HCT116 (cell line): ENCODE measurements at regions not wholly inside any gene's neighbourhood (a gene's known extent, or its start where the extent isn't known, plus 50 kb on each side); places are given as distances from the start of the nearest gene placed in this dataset.

ENCODE experiments used
- ATAC-seq: fragments of 200-7000 bp; cut with Tn5 transposase; 2 replicates; pipeline ENCODE4 v1.9.1; 2020; ENCODE audit warnings: mild to moderate bottlenecking, moderate library complexity
- BruUV-seq: library from RNA; stranded (reverse); fragments of 400-500 nt; replicated peaks from 2 replicates; lab custom pipeline; 2021; lab: Mats Ljungman, UMichigan
- CTCF ChIA-PET: fragments of 300-600 bp; sonication (Branson Sonifier 250); formaldehyde crosslinking; loops from one replicate; lab custom pipeline; 2021; ENCODE audit warnings: antibody characterized with exemption; lab: Charles Lee
- POLR2A ChIA-PET: fragments of 300-600, 350-600 bp; sonication (Branson Sonifier 250); formaldehyde crosslinking; loops from one replicate; lab custom pipeline; 2021; ENCODE audit warnings: antibody characterized with exemption; lab: Charles Lee
- RAD21 ChIA-PET, 2 experiments: fragments of 300-600 bp; sonication (Branson Sonifier 250); formaldehyde crosslinking; loops; one replicate each; lab custom pipeline; 2023; ENCODE audit warnings: low total read pairs in 2 of 2; ENCODE audit not compliant: uncharacterized antibody in 2 of 2, unreplicated experiment in 2 of 2, low non-redundant PET in 1 of 2; lab: Charles Lee
- DNase-seq: peaks from one replicate; pipeline ENCODE4 v3.0.0-alpha.2; 2010; ENCODE audit warnings: low read depth, low spot score
- H2AFZ ChIP-seq: fragments of 200-600 bp; shearing (Covaris generic), sonication (generic); 2 replicates; pipeline ENCODE4 v1.6.1; 2017; ENCODE audit warnings: low read depth, mixed run types, mixed read lengths, antibody characterized with exemption, low read length; ENCODE audit not compliant: poor library complexity, severe bottlenecking
- H3K27ac ChIP-seq: 2 replicates; pipeline ENCODE4 v1.5.1; 2012; ENCODE audit warnings: low read depth, low read length
- H3K27me3 ChIP-seq: fragments of 200-600 bp; sonication (generic); 2 replicates; pipeline ENCODE4 v1.6.1; 2016; ENCODE audit warnings: mixed run types, low read length, mixed read lengths; ENCODE audit not compliant: insufficient read depth
- H3K36me3 ChIP-seq, 2 experiments: fragments of 200-500 bp in 1 of 2; fragments of 200-600 bp in 1 of 2; sonication (Bioruptor generic) in 1 of 2; sonication (generic) in 1 of 2; 2 replicates each; pipeline versions ENCODE4 v1.5.1 to v1.6.1; 2014 to 2016; ENCODE audit warnings: low read length in 2 of 2, inconsistent platforms in 1 of 2, mixed read lengths in 1 of 2, mixed run types in 1 of 2; ENCODE audit not compliant: insufficient read depth in 2 of 2, control insufficient read depth in 1 of 2
- H3K4me1 ChIP-seq, 2 experiments: fragments of 200-600 bp in 1 of 2; sonication (generic) in 1 of 2; 2 replicates each; pipeline versions ENCODE4 v1.5.1 to v1.6.1; 2012 to 2017; ENCODE audit warnings: low read length in 2 of 2, inconsistent platforms in 1 of 2, mild to moderate bottlenecking in 1 of 2, mixed read lengths in 1 of 2, mixed run types in 1 of 2, moderate library complexity in 1 of 2; ENCODE audit not compliant: insufficient read depth in 2 of 2, control insufficient read depth in 1 of 2
- H3K4me2 ChIP-seq: fragments of 200-600 bp; sonication (generic); 2 replicates; pipeline ENCODE4 v1.6.1; 2017; ENCODE audit warnings: mixed run types, low read length, mixed read lengths
- H3K4me3 ChIP-seq, 2 experiments: fragments of 200-600 bp in 1 of 2; sonication (generic) in 1 of 2; replicated peaks in 1 of 2; 2 replicates each; pipeline ENCODE4 v1.5.1; 2011 to 2016; ENCODE audit warnings: low read length in 2 of 2, control low read depth in 1 of 2, low read depth in 1 of 2, mild to moderate bottlenecking in 1 of 2, mixed read lengths in 1 of 2, mixed run types in 1 of 2
- H3K79me2 ChIP-seq: fragments of 200-600 bp; sonication (generic); 2 replicates; pipeline ENCODE4 v1.6.1; 2017; ENCODE audit warnings: mild to moderate bottlenecking, mixed run types, low read length, moderate library complexity, mixed read lengths; ENCODE audit not compliant: insufficient read depth
- H3K9ac ChIP-seq: fragments of 200-600 bp; sonication (generic); 2 replicates; pipeline ENCODE4 v1.6.1; 2016; ENCODE audit warnings: low read length, mixed read lengths
- H3K9me2 ChIP-seq: fragments of 200-600 bp; sonication (generic), shearing (Covaris generic); 2 replicates; pipeline ENCODE4 v1.6.1; 2017; ENCODE audit warnings: mixed run types, mild to moderate bottlenecking, moderate library complexity; ENCODE audit not compliant: insufficient read depth
- H3K9me3 ChIP-seq, 2 experiments: fragments of 200-500 bp in 1 of 2; fragments of 200-600 bp in 1 of 2; sonication (Bioruptor generic) in 1 of 2; sonication (generic) in 1 of 2; 2 replicates each; pipeline ENCODE4 v1.6.1; 2014 to 2017; ENCODE audit warnings: low read length in 2 of 2, mixed read lengths in 2 of 2, inconsistent platforms in 1 of 2, low read depth in 1 of 2, mild to moderate bottlenecking in 1 of 2, mixed run types in 1 of 2, moderate library complexity in 1 of 2; ENCODE audit not compliant: control insufficient read depth in 1 of 2, insufficient read depth in 1 of 2
- H4K20me1 ChIP-seq: fragments of 200-600 bp; sonication (generic), shearing (Covaris generic); 2 replicates; pipeline ENCODE4 v1.6.1; 2017; ENCODE audit warnings: mixed run types, mild to moderate bottlenecking, moderate library complexity; ENCODE audit not compliant: insufficient read depth
- ATF3 ChIP-seq: IDR thresholded peaks from 2 replicates; pipeline ENCODE4 v1.6.1; 2012
- CBX3 ChIP-seq: IDR thresholded peaks from 2 replicates; pipeline ENCODE4 v1.6.1; 2012; ENCODE audit warnings: low read depth
- CEBPB ChIP-seq: IDR thresholded peaks from 2 replicates; pipeline ENCODE4 v1.6.1; 2012; ENCODE audit warnings: low read depth
- CTCF ChIP-seq, 3 experiments: fragments of 200-600 bp in 1 of 3; sonication (generic) in 1 of 3; IDR thresholded peaks in 2 of 3; conservative IDR thresholded peaks in 1 of 3; 2 replicates each; pipeline ENCODE4 v1.5.1; 2012 to 2017; ENCODE audit warnings: low read depth in 2 of 3, low read length in 2 of 3, antibody characterized with exemption in 1 of 3, borderline replicate concordance in 1 of 3, control low read depth in 1 of 3, mild to moderate bottlenecking in 1 of 3, mixed read lengths in 1 of 3, mixed run types in 1 of 3, moderate library complexity in 1 of 3; ENCODE audit not compliant: insufficient read depth in 1 of 3
- EZH2 ChIP-seq: fragments of 200-600 bp; sonication (generic); IDR thresholded peaks from 2 replicates; pipeline ENCODE4 v1.6.1; 2017; ENCODE audit warnings: antibody characterized with exemption, mixed run types
- EZH2phosphoT487 ChIP-seq: fragments of 200-600 bp; IDR thresholded peaks from 2 replicates; pipeline ENCODE4 v1.6.1; 2018; ENCODE audit warnings: antibody characterized with exemption, borderline replicate concordance
- FOSL1 ChIP-seq: IDR thresholded peaks from 2 replicates; pipeline ENCODE4 v1.6.1; 2012; ENCODE audit warnings: low read depth
- MAX ChIP-seq: IDR thresholded peaks from 2 replicates; pipeline ENCODE4 v1.6.1; 2012
- POLR2A ChIP-seq: IDR thresholded peaks from 2 replicates; pipeline ENCODE4 v1.7.0; 2011; ENCODE audit warnings: borderline replicate concordance; ENCODE audit not compliant: insufficient read depth, insufficient read length; ENCODE audit errors: extremely low read depth
- POLR2AphosphoS5 ChIP-seq: IDR thresholded peaks from 2 replicates; pipeline ENCODE4 v1.6.1; 2011; ENCODE audit warnings: mild to moderate bottlenecking, low read depth, low read length, moderate library complexity
- RAD21 ChIP-seq: IDR thresholded peaks from 2 replicates; pipeline ENCODE4 v1.6.1; 2012; ENCODE audit warnings: low read depth, mild to moderate bottlenecking
- SIN3A ChIP-seq: IDR thresholded peaks from 2 replicates; pipeline ENCODE4 v1.6.1; 2012; ENCODE audit warnings: low read depth
- SRF ChIP-seq: IDR thresholded peaks from 2 replicates; pipeline ENCODE4 v1.6.1; 2012; ENCODE audit warnings: low read depth
- TCF7L2 ChIP-seq: IDR thresholded peaks from 2 replicates; pipeline ENCODE4 v1.7.0; 2011; ENCODE audit warnings: borderline replicate concordance, inconsistent platforms; ENCODE audit not compliant: insufficient read depth, insufficient read length; ENCODE audit errors: extremely low read depth
- YY1 ChIP-seq: IDR thresholded peaks from 2 replicates; pipeline ENCODE4 v1.6.1; 2011; ENCODE audit warnings: low read length, low read depth, moderate library complexity, mild to moderate bottlenecking; ENCODE audit not compliant: insufficient replicate concordance; ENCODE audit errors: extremely low read depth
- ZBTB33 ChIP-seq: IDR thresholded peaks from 2 replicates; pipeline ENCODE4 v1.6.1; 2011; ENCODE audit warnings: mild to moderate bottlenecking, low read length, moderate library complexity; ENCODE audit not compliant: insufficient replicate concordance; ENCODE audit errors: extremely low read depth
- ZFX ChIP-seq: fragments of 450-650 bp; IDR thresholded peaks from 2 replicates; pipeline ENCODE4 v1.6.1; 2017
- ZNF274 ChIP-seq: fragments of 200-500 bp; sonication (Bioruptor generic); IDR thresholded peaks from 2 replicates; pipeline ENCODE4 v1.6.1; 2014; ENCODE audit warnings: mild to moderate bottlenecking, low read depth, low read length, inconsistent platforms
- intact Hi-C: fragments of 100-400 bp; cut with micrococcal nuclease; formaldehyde crosslinking; loops from 2 replicates; pipeline ENCODE4 v1.10.0; 2022

- H3K27ac ChIP-seq = no peak overlapping the region
- no peak for DNase-seq
- no peaks in the 10 kb centered on the region for H3K9me2 ChIP-seq
- H3K36me3 ChIP-seq = no peaks in the 10 kb centered on the region
- intact Hi-C loops = loop anchor here (1.0 kb wide), 1 partner anchor 86 kb away; no protein-coding TSS in a partner anchor
- H3K4me3 ChIP-seq = no peak overlapping the region
- H3K27me3 ChIP-seq = no peaks in the 10 kb centered on the region; the same call in 1 of the 2 replicates
- peaks cover 3 to 10% of the 10 kb centered on the region in 2 experiments; a peak in 2 of 4 replicates for H3K4me1 ChIP-seq
- CTCF ChIA-PET = interaction anchor here (1.7 to 2.0 kb wide), 2 partner anchors 86 to 87 kb away, joined by 5 to 6 read pairs; no protein-coding TSS in a partner anchor
- peak overlapping the region; percentile 61 for H3K4me2 ChIP-seq
- BruUV-seq = no TSS peak
- H3K9me3 ChIP-seq = peaks cover 0 to 7% of the 10 kb centered on the region in 2 experiments; a peak in 1 of 4 replicates
- RAD21 ChIA-PET = interaction anchor here in 1 of 2 experiments (0.7 kb wide), 1 partner anchor 86 kb away, joined by 3 read pairs; no protein-coding TSS in a partner anchor
- H4K20me1 ChIP-seq = no peaks in the 10 kb centered on the region
- no peaks in the 10 kb centered on the region for H3K79me2 ChIP-seq
- H2AFZ ChIP-seq = no peak overlapping the region
- no peak for TF ChIP-seq POLR2AphosphoS5
- no peak for TF ChIP-seq SRF
- TF ChIP-seq EZH2 = no peak
- TF ChIP-seq TCF7L2 = no peak
- TF ChIP-seq ZNF274 = no peak
- TF ChIP-seq RAD21 = peak; percentile 68
- no peak for TF ChIP-seq YY1
- TF ChIP-seq EZH2phosphoT487 = no peak
- no peak for TF ChIP-seq CBX3
- TF ChIP-seq ZBTB33 = no peak
- TF ChIP-seq CEBPB = no peak
- no peak for TF ChIP-seq FOSL1
- TF ChIP-seq ATF3 = no peak
- TF ChIP-seq CTCF (IDR thresholded peaks at IDR 0.05 in 2 of 3, conservative IDR thresholded peaks at IDR 0.05 in 1 of 3; ENCODE audit: borderline replicate concordance in 1 of 3, insufficient read depth in 1 of 3, low read depth in 2 of 3, low read length in 2 of 3) = peak; percentile 61 to 99 (median 95); a peak in 5 of 6 replicates
- TF ChIP-seq POLR2A = no peak
- TF ChIP-seq SIN3A = no peak
- TF ChIP-seq ZFX = no peak
- peak; percentile 69 for TF ChIP-seq MAX
- TF ChIP-seq, all 23 proteins: peak for 3
- ATAC-seq = peak; percentile 96
- no peak overlapping the region for H3K9ac ChIP-seq
- POLR2A ChIA-PET = no interaction called here
These were observed 197.4 kb upstream of the KCNG1 start for GRCh38 chr20:51220293-51220706.
